Activated T-helper 2 cell treated with anti-CD3 and anti-CD28 coated beads, Interferon-gamma antibody, Interleukin-2, Interleukin-4, amounts not matched to agents 10 μg/mL and 5 μg/mL and 100 μg/mL, durations not matched to agents 14 hours and 24 hours and 36 hours (primary cell): ENCODE measurements at regions not wholly inside any gene's neighbourhood (a gene's known extent, or its start where the extent isn't known, plus 50 kb on each side); places are given as distances from the start of the nearest gene placed in this dataset.

ENCODE experiments used
- DNase-seq: peaks from one replicate; pipeline ENCODE4 v3.0.0; 2021; ENCODE audit warnings: low spot score
- H3K27ac Mint-ChIP-seq: one replicate; pipeline ENCODE4 v1.8.0; 2021; ENCODE audit warnings: mixed read lengths
- H3K27me3 Mint-ChIP-seq: one replicate; pipeline ENCODE4 v1.8.0; 2021; ENCODE audit warnings: low read depth, mixed read lengths
- H3K36me3 Mint-ChIP-seq: one replicate; pipeline ENCODE4 v1.8.0; 2021; ENCODE audit warnings: low read depth, mixed read lengths
- H3K4me1 Mint-ChIP-seq: one replicate; pipeline ENCODE4 v1.8.0; 2021; ENCODE audit warnings: low read depth, mixed read lengths
- H3K4me3 Mint-ChIP-seq: one replicate; pipeline ENCODE4 v1.8.0; 2021; ENCODE audit warnings: low read depth, mild to moderate bottlenecking, moderate library complexity, mixed read lengths
- H3K9me3 Mint-ChIP-seq: one replicate; pipeline ENCODE4 v1.8.0; 2021; ENCODE audit warnings: mixed read lengths
- intact Hi-C: fragments of 100-400 bp; cut with micrococcal nuclease; formaldehyde crosslinking; loops from one replicate; pipeline ENCODE4 v1.15.1; 2023

DNA sequence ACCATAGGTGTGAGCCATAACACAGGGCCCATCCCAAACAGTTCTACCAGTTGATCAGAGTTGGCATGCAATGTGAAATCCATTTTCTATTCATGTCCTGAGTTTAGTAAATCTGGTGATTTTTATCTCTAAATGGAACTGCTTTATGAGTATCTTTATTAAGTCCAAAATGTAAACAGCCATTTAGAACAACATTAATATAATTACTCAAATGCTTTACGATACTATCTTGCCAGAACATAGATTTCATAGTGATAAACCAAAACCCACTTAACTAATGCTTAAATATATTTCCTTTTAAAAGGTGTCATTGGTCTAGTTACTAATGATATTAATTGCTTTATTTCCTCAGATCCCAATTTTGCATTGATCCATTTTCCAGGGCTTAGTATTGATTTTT lies 80.7 kb downstream of the PLCE1 start:
- Mint-ChIP-seq H3K27ac (no peak overlapping the region), H3K4me1 (no peaks in the 10 kb centered on the region), H3K27me3 (no peaks in the 10 kb centered on the region)

GRCh38 chr10:94075506-94075905 lies 81.8 kb downstream of the PLCE1 start:
- intact Hi-C loops, result no loop called here
- DNase-seq, result no peak
- Mint-ChIP-seq H3K4me1 (no peaks in the 10 kb centered on the region), H3K27me3 (no peaks in the 10 kb centered on the region), H3K36me3 (no peaks in the 10 kb centered on the region), H3K4me3 (no peak overlapping the region), H3K9me3 (no peaks in the 10 kb centered on the region), H3K27ac (no peak overlapping the region)

More for the DNA sequence above, 80.7 kb downstream of the PLCE1 start:
- Mint-ChIP-seq H3K4me3 (no peak overlapping the region), H3K9me3 (no peaks in the 10 kb centered on the region), H3K36me3 (no peaks in the 10 kb centered on the region)
- intact Hi-C loops, result no loop called here
- no peak for DNase-seq

GRCh38 chr10:94076325-94076841 lies 82.7 kb downstream of the PLCE1 start:
- H3K36me3 Mint-ChIP-seq, result no peaks in the 10 kb centered on the region
- no peaks in the 10 kb centered on the region for H3K27me3 Mint-ChIP-seq
- no peak overlapping the region for H3K4me3 Mint-ChIP-seq
- no peaks in the 10 kb centered on the region for H3K9me3 Mint-ChIP-seq
- H3K4me1 Mint-ChIP-seq, result no peaks in the 10 kb centered on the region
- intact Hi-C loops, result no loop called here
- DNase-seq, result no peak
- H3K27ac Mint-ChIP-seq, result no peak overlapping the region

GRCh38 chr10:94077042-94077441 lies 83.3 kb downstream of the PLCE1 start:
- Mint-ChIP-seq H3K4me1 (no peaks in the 10 kb centered on the region), H3K4me3 (no peak overlapping the region), H3K27me3 (no peaks in the 10 kb centered on the region), H3K9me3 (no peaks in the 10 kb centered on the region), H3K27ac (no peak overlapping the region), H3K36me3 (no peaks in the 10 kb centered on the region)
- intact Hi-C loops, result no loop called here
- DNase-seq, result no peak

DNA sequence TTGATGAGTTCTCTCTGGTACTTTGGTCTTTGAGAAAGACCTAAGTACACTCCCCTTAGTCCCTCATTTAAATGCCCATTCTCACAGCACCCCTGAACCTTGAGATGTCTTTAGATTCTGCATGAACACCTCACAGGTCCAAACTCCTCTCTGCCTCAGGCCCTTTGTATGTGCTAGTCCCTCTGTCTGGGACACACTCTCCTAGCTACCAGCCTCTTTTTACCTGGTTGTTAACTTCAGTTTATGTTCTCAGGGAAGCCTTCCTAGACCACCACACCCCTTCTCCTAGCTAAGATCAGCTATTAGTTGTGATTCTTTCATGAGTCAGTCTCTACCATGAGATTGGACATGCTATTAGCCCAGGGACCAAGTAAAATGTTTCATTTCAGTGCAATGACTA lies 86.4 kb downstream of the PLCE1 start:
- intact Hi-C loops, result no loop called here
- DNase-seq, result no peak
- no peaks in the 10 kb centered on the region for H3K27me3 Mint-ChIP-seq
- no peak overlapping the region for H3K4me3 Mint-ChIP-seq
- H3K27ac Mint-ChIP-seq, result no peak overlapping the region
- H3K4me1 Mint-ChIP-seq, result no peaks in the 10 kb centered on the region
- no peaks in the 10 kb centered on the region for H3K36me3 Mint-ChIP-seq
- no peaks in the 10 kb centered on the region for H3K9me3 Mint-ChIP-seq

- Mint-ChIP-seq H3K36me3 (no peaks in the 10 kb centered on the region), H3K27me3 (no peaks in the 10 kb centered on the region), H3K4me3 (no peak overlapping the region), H3K4me1 (no peaks in the 10 kb centered on the region), H3K27ac (no peak overlapping the region), H3K9me3 (no peaks in the 10 kb centered on the region)
- no peak for DNase-seq
- intact Hi-C loops, result no loop called here
Measured at GRCh38 chr10:94083662-94084265, 90.0 kb downstream of the PLCE1 start.

GRCh38 chr10:94084344-94084743 lies 90.6 kb downstream of the PLCE1 start:
- Mint-ChIP-seq H3K36me3 (no peaks in the 10 kb centered on the region), H3K4me3 (no peak overlapping the region), H3K4me1 (no peaks in the 10 kb centered on the region), H3K27ac (no peak overlapping the region), H3K27me3 (no peaks in the 10 kb centered on the region), H3K9me3 (no peaks in the 10 kb centered on the region)
- DNase-seq, result no peak
- intact Hi-C loops, result no loop called here

GRCh38 chr10:94085288-94085687 lies 91.6 kb downstream of the PLCE1 start:
- no peaks in the 10 kb centered on the region for H3K4me1 Mint-ChIP-seq
- H3K36me3 Mint-ChIP-seq, result no peaks in the 10 kb centered on the region
- H3K4me3 Mint-ChIP-seq, result no peak overlapping the region
- H3K9me3 Mint-ChIP-seq, result no peaks in the 10 kb centered on the region
- H3K27me3 Mint-ChIP-seq, result no peaks in the 10 kb centered on the region
- intact Hi-C loops, result no loop called here
- H3K27ac Mint-ChIP-seq, result no peak overlapping the region
- DNase-seq, result no peak

DNA sequence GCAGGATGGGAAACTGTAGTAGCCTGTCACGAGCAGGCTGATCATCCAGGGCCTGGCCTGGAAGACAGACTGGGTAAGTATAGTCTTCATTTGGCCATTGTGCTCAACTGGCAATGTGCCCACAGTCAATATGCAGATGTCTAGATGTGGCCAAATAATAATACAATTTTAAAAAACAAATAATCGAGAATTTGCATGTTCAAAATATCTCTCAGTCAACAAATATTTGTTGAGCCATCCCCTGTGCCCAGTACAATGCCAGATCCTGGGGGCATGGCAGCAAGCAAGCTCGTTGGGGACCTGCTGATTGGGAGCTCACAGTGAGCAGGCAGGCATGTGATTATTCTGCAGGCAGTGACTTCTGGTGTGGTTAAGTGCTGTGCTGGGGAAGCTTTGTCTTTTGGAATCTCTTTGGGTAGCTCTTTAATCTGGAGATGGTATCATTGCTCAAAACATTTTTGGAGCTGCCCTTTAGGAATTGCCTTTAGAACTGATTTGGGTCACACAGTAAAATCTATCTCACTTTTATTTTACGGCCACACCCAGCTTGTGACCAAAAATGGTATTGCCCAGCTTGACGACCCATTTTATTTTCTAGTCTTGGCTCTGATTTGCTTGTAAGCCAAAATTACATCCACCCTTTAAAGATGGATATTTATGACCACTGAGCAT lies 92.2 kb downstream of the PLCE1 start:
- intact Hi-C loops, result no loop called here
- no peaks in the 10 kb centered on the region for H3K36me3 Mint-ChIP-seq
- H3K4me3 Mint-ChIP-seq, result no peak overlapping the region
- no peak overlapping the region for H3K27ac Mint-ChIP-seq
- no peaks in the 10 kb centered on the region for H3K9me3 Mint-ChIP-seq
- DNase-seq, result no peak
- peaks cover 4% of the 10 kb centered on the region for H3K27me3 Mint-ChIP-seq
- no peaks in the 10 kb centered on the region for H3K4me1 Mint-ChIP-seq

DNA sequence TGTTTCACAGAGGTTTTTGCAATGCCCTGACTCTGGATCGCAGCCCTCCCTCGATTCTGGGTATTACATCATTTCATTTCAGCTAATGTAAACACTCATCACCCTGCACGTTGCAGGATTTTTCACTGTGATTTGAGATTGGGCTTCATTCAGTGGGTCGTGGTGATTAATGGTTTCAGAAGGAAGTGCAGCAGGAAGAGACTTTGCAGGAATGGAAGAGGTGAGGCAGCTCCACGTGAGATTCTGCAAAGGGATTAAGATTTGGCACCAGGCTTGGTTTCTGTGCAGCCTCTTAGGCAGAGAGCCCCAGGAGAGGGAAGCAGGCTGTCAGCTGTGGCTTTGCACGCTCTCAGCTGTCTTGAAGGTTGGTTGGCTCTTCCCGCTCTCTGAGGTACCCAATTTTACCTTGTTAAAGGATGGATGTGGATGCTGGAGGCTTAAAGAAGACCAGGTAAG lies 95.2 kb downstream of the PLCE1 start:
- no peak for DNase-seq
- H3K36me3 Mint-ChIP-seq, result no peaks in the 10 kb centered on the region
- no peak overlapping the region for H3K27ac Mint-ChIP-seq
- H3K27me3 Mint-ChIP-seq, result peaks cover 8% of the 10 kb centered on the region
- no peak overlapping the region for H3K4me3 Mint-ChIP-seq
- intact Hi-C loops, result no loop called here
- H3K4me1 Mint-ChIP-seq, result no peaks in the 10 kb centered on the region
- H3K9me3 Mint-ChIP-seq, result no peaks in the 10 kb centered on the region

DNA sequence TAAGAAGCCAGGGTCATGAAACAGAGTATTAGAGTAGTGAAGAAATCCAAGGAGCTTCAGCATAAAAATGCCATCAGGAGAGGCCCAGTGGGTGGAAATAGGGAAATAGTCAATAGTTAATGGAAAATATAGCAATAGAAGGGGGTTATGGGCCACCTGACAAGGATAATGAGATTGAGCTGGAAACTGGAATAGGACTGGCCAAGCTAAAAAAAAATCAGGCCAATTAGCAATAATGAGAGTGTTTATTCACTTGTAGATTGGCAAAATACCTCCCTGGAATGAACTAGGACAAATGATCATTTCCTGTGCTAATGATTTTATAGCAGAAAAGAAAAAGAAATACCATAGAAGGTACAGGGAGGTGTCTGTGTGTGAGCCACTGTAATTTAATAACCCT lies 97.9 kb downstream of the PLCE1 start:
- Mint-ChIP-seq H3K4me3 (no peak overlapping the region), H3K36me3 (no peaks in the 10 kb centered on the region), H3K27me3 (peaks cover 8% of the 10 kb centered on the region), H3K9me3 (no peaks in the 10 kb centered on the region), H3K4me1 (no peaks in the 10 kb centered on the region), H3K27ac (no peak overlapping the region)
- no peak for DNase-seq
- intact Hi-C loops, result no loop called here

DNA sequence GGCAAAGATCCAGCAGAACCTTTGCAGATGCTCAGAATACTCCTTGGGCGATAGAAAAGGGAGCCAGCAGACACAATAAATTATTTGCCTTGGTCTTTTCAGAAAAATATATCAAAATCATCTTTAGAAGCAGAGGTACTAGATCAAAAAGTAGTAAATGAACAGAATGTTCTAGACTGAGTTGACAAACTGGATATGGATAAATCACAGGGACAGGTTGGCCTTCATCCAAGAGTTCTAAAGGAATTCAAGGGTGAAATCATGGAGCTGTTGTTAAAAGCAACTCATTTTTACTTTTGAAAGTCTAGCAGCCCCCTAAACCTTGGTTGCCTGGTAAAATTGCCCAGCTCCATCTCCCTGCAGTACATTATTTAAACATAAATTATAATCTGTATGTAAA lies 99.1 kb downstream of the PLCE1 start:
- Mint-ChIP-seq H3K9me3 (no peaks in the 10 kb centered on the region), H3K27ac (no peak overlapping the region), H3K27me3 (peaks cover 10% of the 10 kb centered on the region), H3K4me3 (no peak overlapping the region), H3K4me1 (no peaks in the 10 kb centered on the region), H3K36me3 (no peaks in the 10 kb centered on the region)
- no peak for DNase-seq
- intact Hi-C loops, result no loop called here

- Mint-ChIP-seq H3K4me1 (no peaks in the 10 kb centered on the region), H3K4me3 (no peak overlapping the region), H3K27ac (no peak overlapping the region), H3K27me3 (peaks cover 10% of the 10 kb centered on the region), H3K9me3 (no peaks in the 10 kb centered on the region), H3K36me3 (no peaks in the 10 kb centered on the region)
- DNase-seq, result no peak
- intact Hi-C loops, result no loop called here
Measured at GRCh38 chr10:94093286-94093905, 99.7 kb downstream of the PLCE1 start.
